ENCODE measurements at regions not wholly inside any gene's neighbourhood (a gene's known extent, or its start where the extent isn't known, plus 50 kb on each side); places are given as distances from the start of the nearest gene placed in this dataset.

GRCh38 chr6:14903176-14904038 is 342.5 kb upstream of the JARID2 start:
- DNase-seq (ENCODE audit: low read depth in 2 of 2), result no peak

- DNase-seq (ENCODE audit: low read depth in 2 of 2), result no peak
Observed at GRCh38 chr6:14905201-14905600, 340.7 kb upstream of the JARID2 start.

- no peak for DNase-seq (ENCODE audit: low read depth in 2 of 2)
Observed at GRCh38 chr6:14906621-14907020, 339.2 kb upstream of the JARID2 start.

GRCh38 chr6:14910692-14911547 is 334.9 kb upstream of the JARID2 start:
- DNase-seq (ENCODE audit: low read depth in 2 of 2), result no peak

- no peak for DNase-seq (ENCODE audit: low read depth in 2 of 2)
Observed at GRCh38 chr6:14912226-14912625, 333.6 kb upstream of the JARID2 start.

- no peak for DNase-seq (ENCODE audit: low read depth in 2 of 2)
Observed at GRCh38 chr6:14912706-14913105, 333.2 kb upstream of the JARID2 start.

GRCh38 chr6:14913931-14914330 is 331.9 kb upstream of the JARID2 start:
- no peak for DNase-seq (ENCODE audit: low read depth in 2 of 2)

GRCh38 chr6:14915888-14916832 is 329.7 kb upstream of the JARID2 start:
- DNase-seq (ENCODE audit: low read depth in 2 of 2), result no peak

GRCh38 chr6:14917109-14917910 is 328.6 kb upstream of the JARID2 start:
- DNase-seq (ENCODE audit: low read depth in 2 of 2), result no peak

- DNase-seq (ENCODE audit: low read depth in 2 of 2), result no peak
Observed at GRCh38 chr6:14918200-14918907, 327.5 kb upstream of the JARID2 start.

GRCh38 chr6:14919038-14919670 is 326.7 kb upstream of the JARID2 start:
- no peak for DNase-seq (ENCODE audit: low read depth in 2 of 2)

- DNase-seq (ENCODE audit: low read depth in 2 of 2), result no peak
Observed at GRCh38 chr6:14920276-14920675, 325.6 kb upstream of the JARID2 start.

GRCh38 chr6:14921170-14921569 is 324.7 kb upstream of the JARID2 start:
- DNase-seq (ENCODE audit: low read depth in 2 of 2), result no peak

GRCh38 chr6:14921878-14922671 is 323.8 kb upstream of the JARID2 start:
- no peak for DNase-seq (ENCODE audit: low read depth in 2 of 2)

- no peak for DNase-seq (ENCODE audit: low read depth in 2 of 2)
Observed at GRCh38 chr6:14922706-14923460, 323.0 kb upstream of the JARID2 start.

- no peak for DNase-seq (ENCODE audit: low read depth in 2 of 2)
Observed at GRCh38 chr6:14924126-14925024, 321.5 kb upstream of the JARID2 start.

Data from stimulated activated CD4-positive, alpha-beta T cell treated with anti-CD3 and anti-CD28 coated beads, Interleukin-1b, Interleukin-23, amount 100 ng/mL, for 1 hour (primary cell).